ENCODE measurements at regions not wholly inside any gene's neighbourhood (a gene's known extent, or its start where the extent isn't known, plus 50 kb on each side); places are given as distances from the start of the nearest gene placed in this dataset.

GRCh38 chr4:181272422-181272821 lies 970.8 kb upstream of the TENM3 start:
- no peak for DNase-seq (ENCODE audit: low spot score)
- ChIA-PET POLR2A (ENCODE audit: low non-redundant PET) (no interaction called here), CTCF (no interaction called here)
- Histone ChIP-seq H3K27me3 (replicated peaks; ENCODE audit: insufficient read depth, low read depth, low read length, poor library complexity) (peaks cover 26% of the 10 kb centered on the region), H3K9me3 (ENCODE audit: low read depth, low read length, poor library complexity, severe bottlenecking) (no peaks in the 10 kb centered on the region), H3K4me3 (ENCODE audit: low read depth, low read length, poor library complexity, severe bottlenecking) (no peak overlapping the region), H3K36me3 (ENCODE audit: insufficient read depth, low read length, poor library complexity, severe bottlenecking) (no peaks in the 10 kb centered on the region), H3K4me1 (ENCODE audit: insufficient read depth, low read length, poor library complexity, severe bottlenecking) (no peaks in the 10 kb centered on the region), H3K27ac (ENCODE audit: low read depth, low read length, poor library complexity, severe bottlenecking) (no peak overlapping the region)
- BruUV-seq (replicated peaks) = no TSS peak
- intact Hi-C loops (cut with micrococcal nuclease; ENCODE audit: unreplicated experiment) = no loop called here
- TF ChIP-seq EZH2 (IDR thresholded peaks at IDR 0.05; ENCODE audit: borderline replicate concordance, low read depth, low read length, poor library complexity, severe bottlenecking) (no peak), CTCF (conservative IDR thresholded peaks at IDR 0.05; ENCODE audit: low read depth, low read length) (no peak)

GRCh38 chr4:181278941-181279340 lies 964.3 kb upstream of the TENM3 start:
- TF ChIP-seq EZH2 (IDR thresholded peaks at IDR 0.05; ENCODE audit: borderline replicate concordance, low read depth, low read length, poor library complexity, severe bottlenecking) (no peak), CTCF (conservative IDR thresholded peaks at IDR 0.05; ENCODE audit: low read depth, low read length) (no peak)
- intact Hi-C loops (cut with micrococcal nuclease; ENCODE audit: unreplicated experiment) = no loop called here
- ChIA-PET CTCF (no interaction called here), POLR2A (ENCODE audit: low non-redundant PET) (no interaction called here)
- no peak overlapping the region for H3K4me3 ChIP-seq (ENCODE audit: low read depth, low read length, poor library complexity, severe bottlenecking)
- no peaks in the 10 kb centered on the region for H3K9me3 ChIP-seq (ENCODE audit: low read depth, low read length, poor library complexity, severe bottlenecking)
- H3K36me3 ChIP-seq (ENCODE audit: insufficient read depth, low read length, poor library complexity, severe bottlenecking) = no peaks in the 10 kb centered on the region
- BruUV-seq (replicated peaks) = no TSS peak
- H3K27me3 ChIP-seq (replicated peaks; ENCODE audit: insufficient read depth, low read depth, low read length, poor library complexity) = no peaks in the 10 kb centered on the region
- H3K4me1 ChIP-seq (ENCODE audit: insufficient read depth, low read length, poor library complexity, severe bottlenecking) = no peaks in the 10 kb centered on the region
- no peak for DNase-seq (ENCODE audit: low spot score)
- no peak overlapping the region for H3K27ac ChIP-seq (ENCODE audit: low read depth, low read length, poor library complexity, severe bottlenecking)

GRCh38 chr4:181281451-181281850 lies 961.8 kb upstream of the TENM3 start:
- no peaks in the 10 kb centered on the region for H3K4me1 ChIP-seq (ENCODE audit: insufficient read depth, low read length, poor library complexity, severe bottlenecking)
- BruUV-seq (replicated peaks) = no TSS peak
- H3K27ac ChIP-seq (ENCODE audit: low read depth, low read length, poor library complexity, severe bottlenecking) = no peak overlapping the region
- H3K36me3 ChIP-seq (ENCODE audit: insufficient read depth, low read length, poor library complexity, severe bottlenecking) = no peaks in the 10 kb centered on the region
- no peak for DNase-seq (ENCODE audit: low spot score)
- peaks cover 12% of the 10 kb centered on the region for H3K27me3 ChIP-seq (replicated peaks; ENCODE audit: insufficient read depth, low read depth, low read length, poor library complexity)
- no peaks in the 10 kb centered on the region for H3K9me3 ChIP-seq (ENCODE audit: low read depth, low read length, poor library complexity, severe bottlenecking)
- POLR2A ChIA-PET (ENCODE audit: low non-redundant PET) = no interaction called here
- TF ChIP-seq EZH2 (IDR thresholded peaks at IDR 0.05; ENCODE audit: borderline replicate concordance, low read depth, low read length, poor library complexity, severe bottlenecking) (no peak), CTCF (conservative IDR thresholded peaks at IDR 0.05; ENCODE audit: low read depth, low read length) (no peak)
- no peak overlapping the region for H3K4me3 ChIP-seq (ENCODE audit: low read depth, low read length, poor library complexity, severe bottlenecking)
- CTCF ChIA-PET = no interaction called here
- intact Hi-C loops (cut with micrococcal nuclease; ENCODE audit: unreplicated experiment) = no loop called here
